GM21576 (cell line): ENCODE measurements at regions not wholly inside any gene's neighbourhood (a gene's known extent, or its start where the extent isn't known, plus 50 kb on each side); places are given as distances from the start of the nearest gene placed in this dataset.
"Not testable (repeated sequence)": the region's sequence is repeated elsewhere in the genome, so short reads cannot be mapped to it uniquely, and the experiment has no call there.

Source experiments
- ATAC-seq: cut with Tn5 transposase; IDR thresholded peaks from one replicate; pipeline ENCODE4 v1.9.1; 2021; ENCODE audit warnings: mild to moderate bottlenecking, moderate library complexity; ENCODE audit not compliant: unreplicated experiment

DNA sequence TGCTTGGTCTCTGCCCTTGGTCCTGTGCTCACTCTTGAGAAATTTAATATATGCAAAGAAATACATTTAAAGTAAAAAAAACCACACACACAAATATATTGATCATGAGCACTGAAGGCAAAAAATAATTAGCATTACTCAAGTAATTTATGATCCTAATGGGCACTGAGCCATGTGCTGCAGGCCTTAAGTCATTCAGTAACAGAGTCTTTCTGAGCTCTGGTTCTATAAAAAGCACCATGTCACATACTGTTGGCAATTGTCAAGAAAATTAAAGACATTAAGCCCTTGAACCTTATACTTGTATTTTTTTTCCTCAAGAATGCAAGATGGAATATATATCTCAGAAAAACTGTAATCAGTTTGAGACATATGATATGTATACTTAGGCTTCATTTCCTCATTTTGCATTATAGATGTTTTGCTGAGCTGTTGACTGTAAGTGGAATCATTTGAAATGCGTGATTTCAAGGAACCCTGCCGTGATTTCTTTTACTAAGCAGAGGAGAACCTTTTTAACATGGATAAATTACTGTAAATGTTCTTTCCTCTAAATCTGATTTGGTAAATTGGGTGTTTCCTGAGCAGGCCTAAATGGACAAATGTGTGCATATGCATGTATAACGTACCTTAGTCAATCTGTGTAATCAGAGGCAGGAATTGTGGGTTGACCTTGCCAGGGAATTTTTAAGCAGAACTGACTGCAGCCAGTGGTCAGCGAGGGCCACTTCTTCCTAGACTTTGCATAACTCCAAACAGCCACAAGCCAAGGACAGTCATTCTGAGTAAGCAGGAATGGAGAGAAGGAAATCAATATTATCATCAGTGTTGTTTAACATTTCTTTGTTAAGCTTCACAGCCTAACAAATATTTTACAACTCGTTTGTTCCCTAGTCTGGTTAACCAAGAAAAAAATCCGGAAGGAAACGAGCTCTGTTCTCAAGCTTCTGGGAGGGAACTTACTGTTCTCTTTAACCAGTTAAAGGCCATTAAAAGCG is 191.5 kb upstream of the ATP5MC3 start:
- ATAC-seq = no peak

DNA sequence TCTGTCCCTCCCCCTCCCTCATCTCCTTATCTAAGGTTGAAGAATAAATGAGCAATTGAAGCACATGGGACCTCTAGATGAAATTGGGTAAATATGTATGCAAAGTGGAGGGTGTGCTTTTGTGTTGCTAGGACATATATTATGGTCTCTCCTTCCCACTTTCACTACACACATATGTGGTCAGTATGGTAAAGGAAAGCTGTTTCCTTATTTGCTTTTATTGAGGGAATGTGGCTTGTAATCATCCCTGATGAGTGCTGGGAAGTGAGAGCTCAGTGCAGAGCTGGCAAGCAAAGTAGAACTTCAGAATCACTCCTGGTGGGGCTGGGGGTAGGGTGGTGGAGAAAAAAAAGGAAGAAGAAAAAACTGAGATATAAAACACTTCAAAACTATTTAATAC is 189.9 kb upstream of the ATP5MC3 start:
- ATAC-seq = no peak

DNA sequence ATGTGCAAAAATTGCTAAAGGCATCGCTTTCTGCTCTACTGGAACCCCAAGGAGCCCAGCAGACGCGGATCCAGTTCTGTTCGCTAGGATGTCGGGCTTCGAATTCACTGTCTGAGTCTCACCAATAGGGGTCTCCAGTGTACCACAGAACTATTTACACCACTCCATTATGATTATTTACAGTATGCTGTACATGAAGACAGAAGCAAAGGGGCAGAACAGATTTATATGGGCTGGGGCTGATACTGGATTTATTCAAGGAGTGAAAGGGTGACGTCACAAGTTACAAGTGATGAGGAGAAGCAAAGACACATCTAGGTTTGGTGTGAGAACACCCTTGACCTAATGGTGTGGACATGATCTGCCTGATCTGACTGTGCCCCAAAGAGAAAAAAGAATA is 185.3 kb upstream of the ATP5MC3 start:
- ATAC-seq = peak; percentile 71

DNA sequence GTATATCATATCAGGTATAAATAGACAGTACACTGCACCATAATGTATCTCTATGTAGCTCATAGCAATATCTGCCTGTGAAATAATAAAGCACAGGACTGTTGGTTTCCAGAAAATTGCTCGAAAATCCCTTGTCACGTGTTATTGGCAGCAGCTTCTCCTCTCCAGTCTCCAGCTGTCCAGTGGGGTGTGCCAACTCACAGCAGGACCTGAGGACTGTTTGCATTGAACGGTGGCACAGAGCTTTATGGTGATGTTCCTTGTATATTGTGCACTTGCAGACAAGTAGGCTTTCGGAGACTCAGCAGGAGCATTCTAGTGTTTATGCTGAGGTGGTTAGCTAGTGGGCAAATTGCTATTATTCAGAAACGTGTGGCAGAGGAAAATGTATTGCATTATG is 182.2 kb upstream of the ATP5MC3 start:
- no peak for ATAC-seq

DNA sequence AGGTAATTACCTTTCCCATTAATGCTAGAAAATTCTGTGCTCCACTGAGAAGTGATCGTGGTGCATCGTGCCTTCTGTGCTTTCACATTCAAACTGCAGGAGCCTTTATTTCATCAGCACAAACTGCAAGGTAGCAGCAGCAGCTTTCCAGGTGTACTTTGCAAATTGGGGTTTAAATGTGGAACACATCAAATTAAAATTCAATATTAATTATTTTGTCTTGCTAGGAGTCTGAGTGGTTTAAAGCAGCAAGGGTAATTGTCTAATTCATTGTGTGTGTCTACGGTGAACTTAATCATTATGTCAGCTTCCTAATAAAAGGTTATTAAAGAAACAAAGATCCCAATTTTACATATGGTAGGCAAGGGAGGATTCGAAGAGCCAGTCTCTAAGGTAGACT is 180.8 kb upstream of the ATP5MC3 start:
- ATAC-seq = no peak

DNA sequence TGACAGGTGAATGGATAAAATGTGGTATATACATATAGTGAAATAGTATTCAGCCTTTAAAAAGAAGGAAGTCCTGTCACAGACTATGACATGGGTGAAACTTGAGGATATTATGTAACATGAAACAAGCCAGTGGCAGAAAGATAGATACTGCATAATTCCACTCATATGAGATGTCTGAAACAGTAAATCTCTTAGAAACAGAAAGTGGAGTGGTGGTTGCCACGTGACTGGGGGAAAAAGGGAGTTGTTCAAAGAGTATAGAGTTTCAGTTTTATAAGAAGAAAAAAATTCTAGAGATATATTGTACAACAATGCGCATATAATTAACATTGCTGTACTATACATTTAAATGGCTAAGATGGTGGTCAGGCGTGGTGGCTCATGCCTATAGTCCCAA is 178.2 kb upstream of the ATP5MC3 start:
- no peak for ATAC-seq

DNA sequence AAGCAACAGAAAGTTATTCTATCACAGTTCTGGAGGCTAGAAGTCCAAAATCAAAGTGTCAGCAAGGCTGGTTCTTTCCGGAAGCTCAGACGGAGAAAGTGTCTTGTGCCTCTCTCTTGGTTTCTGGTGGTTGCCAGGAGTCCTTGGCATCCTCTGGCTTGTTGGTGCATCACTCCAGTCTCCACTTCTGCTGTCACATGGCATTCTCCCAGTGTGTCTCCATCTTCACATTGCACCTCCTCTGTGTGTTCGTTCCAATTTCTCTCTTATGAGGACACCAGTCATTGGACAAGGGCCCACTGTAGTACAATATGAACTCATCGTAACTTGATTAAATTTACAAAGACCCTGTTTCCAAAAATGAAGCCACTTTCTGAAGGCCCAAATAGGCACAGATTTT is 175.4 kb upstream of the ATP5MC3 start:
- ATAC-seq = no peak

DNA sequence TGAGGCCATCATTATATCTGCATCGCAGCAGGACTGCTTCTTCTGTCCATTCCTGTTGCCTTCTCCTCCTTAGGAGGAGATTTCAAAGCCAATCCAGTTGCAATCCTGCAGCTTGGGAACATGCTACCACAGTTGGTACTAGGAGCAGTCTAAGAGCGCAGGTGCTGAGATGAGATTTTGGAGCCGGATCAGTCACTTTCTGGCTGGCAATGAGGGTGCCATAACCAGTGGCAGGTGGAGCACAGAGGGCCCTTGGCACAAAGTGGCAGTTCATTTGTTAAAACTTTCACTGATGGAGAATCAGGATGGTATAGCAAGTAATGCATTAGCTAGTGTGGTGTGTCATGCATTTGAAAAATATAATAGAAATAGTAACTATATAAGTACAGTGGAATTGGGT is 173.7 kb upstream of the ATP5MC3 start:
- no peak for ATAC-seq

DNA sequence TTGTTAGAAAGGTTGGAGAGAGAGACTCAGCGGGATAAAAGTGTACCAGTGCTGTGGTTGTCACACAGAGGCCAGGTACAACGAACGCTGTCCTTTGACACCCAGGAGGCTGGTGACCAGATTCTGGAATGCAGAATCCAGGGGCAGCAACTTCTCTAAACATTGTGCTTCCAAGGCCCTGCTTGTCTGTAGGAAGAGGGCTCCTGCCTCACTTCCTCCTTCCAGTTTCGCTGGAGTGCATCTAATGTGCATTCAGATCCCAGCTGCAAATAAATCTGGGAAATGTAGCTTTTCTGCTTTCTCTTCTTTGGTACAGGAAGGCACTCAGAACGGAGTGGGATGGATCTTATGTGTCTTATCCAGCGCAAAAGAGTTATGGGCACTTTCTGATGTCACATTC is 171.8 kb upstream of the ATP5MC3 start:
- no peak for ATAC-seq

DNA sequence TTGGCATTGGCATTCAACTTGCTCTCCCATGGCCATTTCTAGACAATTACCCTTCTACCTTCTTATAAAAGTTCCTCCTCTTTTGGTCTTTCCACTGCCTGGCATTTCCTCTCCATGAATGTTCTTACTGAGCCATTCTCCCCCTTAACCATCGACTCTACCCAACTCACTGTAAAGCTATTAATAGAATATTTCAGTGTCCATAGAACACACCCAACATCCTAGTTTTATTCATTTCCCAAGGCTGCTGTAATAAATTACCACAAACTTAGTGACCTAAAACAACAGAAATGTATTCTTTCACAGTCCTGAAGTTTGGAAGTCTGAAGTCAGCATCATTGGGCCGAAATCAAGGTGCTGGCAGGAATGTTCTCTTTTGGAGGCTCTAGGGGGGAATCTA is 170.0 kb upstream of the ATP5MC3 start:
- no peak for ATAC-seq

DNA sequence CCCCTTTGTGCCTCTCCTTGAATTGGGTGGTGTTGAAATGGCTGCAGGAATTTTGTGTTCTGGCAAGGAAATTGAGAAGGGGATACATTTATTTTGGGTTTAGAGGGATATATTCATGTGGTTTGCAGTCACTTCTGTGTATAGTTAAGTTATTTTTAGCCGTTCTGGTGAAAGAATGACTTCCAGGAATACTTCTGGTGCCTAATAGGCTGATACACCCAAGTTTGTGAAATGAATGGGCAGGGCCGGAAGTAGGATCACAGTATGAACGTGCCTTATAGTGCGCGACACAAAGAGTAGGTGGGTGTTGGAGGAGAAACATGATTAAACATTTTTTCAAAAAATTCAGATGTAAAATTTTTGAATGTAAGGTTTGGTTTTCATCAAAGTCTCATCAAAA is 168.6 kb upstream of the ATP5MC3 start:
- ATAC-seq = no peak

DNA sequence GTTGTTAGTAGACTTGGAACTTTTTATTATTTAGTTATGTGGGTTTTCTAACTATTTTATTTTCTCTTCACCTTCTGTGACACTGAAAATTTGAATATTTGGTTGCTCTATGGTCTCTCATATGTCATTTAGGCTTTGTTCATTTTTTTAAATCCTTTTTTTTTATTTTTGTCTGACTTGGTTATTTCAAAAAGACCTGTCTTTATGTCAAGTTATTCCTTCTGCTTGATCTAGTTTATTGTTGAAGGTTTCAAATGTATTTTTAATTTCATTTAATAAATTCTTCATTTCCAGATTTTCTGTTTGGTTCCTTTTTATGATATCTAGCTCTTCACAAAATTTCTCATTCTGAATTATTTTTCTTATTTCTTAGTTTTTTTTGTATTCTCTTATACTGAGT is 160.6 kb upstream of the ATP5MC3 start:
- ATAC-seq = no peak

DNA sequence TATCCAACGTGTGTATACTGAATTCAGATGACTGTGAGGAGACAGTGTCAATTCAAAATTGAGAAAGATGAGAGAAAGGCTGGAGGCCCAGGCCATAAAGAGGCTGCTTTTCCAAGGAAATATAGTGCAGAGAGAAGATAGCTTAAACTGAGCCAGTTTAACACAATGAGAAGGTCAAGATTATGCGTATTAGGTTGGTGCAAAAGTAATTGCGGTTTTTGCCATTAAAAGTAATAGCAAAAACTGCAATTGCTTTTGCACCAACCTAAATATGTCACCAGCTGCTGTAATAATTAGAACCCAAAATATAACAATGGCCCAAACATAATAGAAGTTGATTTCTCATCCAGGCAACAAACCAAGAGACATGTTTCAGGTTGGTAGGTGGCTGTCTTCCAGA is 148.7 kb upstream of the ATP5MC3 start:
- ATAC-seq = no peak

DNA sequence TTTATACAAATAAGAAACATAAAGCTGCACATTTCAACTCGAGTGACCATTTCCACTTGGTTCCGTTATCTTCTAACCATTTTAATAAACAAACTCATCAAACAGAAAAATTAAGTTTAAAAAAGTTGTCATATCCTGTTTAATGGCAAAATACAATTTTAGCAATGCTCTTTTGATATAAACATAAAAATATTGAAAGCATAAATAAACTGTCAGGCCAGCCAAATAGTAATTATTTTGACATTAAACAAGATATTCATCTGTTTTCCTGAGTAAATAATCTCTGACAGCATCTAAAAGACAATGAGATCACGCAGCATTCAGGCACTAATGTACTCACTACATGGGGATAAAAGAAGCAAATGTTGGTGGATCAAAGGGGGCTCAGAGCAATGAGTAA is 145.3 kb upstream of the ATP5MC3 start:
- no peak for ATAC-seq

DNA sequence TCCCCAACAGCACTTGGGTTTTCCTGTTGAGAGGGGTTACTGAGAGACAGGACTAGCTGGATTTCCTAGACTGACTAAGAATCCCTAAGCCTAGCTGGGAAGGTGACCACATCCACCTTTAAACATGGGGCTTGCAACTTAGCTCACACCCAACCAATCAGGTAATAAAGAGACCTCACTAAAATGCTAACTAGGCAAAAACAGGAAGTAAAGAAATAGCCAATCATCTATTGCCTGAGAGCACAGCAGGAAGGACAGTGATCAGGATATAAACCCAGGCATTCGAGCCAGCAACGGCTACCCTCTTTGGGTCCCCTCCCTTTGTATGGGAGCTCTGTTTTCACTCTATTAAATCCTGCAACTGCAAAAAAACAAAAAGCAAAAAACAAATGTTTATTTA is 144.7 kb upstream of the ATP5MC3 start:
- not testable (repeated sequence) for ATAC-seq

DNA sequence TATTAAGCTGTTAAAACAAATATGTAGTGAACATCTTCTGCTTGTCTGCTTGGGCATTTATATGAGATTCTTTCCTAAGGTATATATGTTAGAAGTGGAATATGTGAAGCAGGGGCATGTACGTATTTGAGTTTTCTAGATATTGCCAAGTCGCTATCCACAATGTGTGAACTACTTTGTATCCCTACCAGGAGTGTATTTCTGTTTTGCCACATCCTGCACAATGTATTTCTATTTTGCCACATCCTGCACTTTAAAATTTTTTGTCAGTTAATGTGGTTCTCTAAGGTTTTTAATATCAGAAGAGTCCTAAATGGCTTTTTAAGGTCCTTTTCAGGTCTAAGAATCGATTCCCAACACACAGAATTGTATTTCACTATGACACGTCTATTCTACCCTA is 141.7 kb upstream of the ATP5MC3 start:
- no peak for ATAC-seq

DNA sequence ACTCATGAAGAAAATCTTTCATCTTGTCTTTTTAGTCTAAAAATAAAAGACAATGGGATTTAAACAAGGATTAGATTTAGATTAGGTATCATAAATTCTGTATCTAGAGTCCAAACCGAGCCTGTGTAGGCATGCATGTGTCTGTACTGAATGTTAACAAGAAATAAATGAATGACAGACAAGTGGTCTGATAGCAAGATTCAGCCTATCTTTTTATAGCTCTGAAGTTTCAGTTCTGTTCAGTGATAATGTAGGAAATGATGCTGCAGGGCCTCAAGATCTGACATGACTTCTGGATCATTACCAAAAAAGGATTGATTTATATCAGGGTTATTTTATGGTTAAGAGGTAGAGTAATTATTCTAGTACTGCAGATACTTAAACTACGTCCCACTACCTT is 137.0 kb upstream of the ATP5MC3 start:
- no peak for ATAC-seq

DNA sequence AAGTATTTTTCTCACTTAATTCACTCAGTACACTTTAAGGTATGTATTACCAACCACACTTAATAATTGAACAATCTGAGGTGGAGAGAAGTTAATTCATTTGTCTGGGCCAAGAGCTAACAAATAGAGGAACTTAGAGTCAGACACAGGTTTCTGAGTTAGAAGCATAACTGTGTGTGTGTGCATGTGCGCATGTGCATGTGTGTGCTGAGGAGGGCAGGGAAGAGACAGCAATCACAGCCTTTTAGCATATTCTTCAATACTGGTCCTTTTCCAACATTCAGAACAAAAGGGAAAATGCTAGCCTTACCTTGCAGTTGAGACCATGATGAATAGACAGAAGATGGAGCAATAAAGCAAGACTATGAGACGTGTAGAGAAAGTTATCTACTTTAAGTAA is 136.2 kb upstream of the ATP5MC3 start:
- ATAC-seq = no peak

DNA sequence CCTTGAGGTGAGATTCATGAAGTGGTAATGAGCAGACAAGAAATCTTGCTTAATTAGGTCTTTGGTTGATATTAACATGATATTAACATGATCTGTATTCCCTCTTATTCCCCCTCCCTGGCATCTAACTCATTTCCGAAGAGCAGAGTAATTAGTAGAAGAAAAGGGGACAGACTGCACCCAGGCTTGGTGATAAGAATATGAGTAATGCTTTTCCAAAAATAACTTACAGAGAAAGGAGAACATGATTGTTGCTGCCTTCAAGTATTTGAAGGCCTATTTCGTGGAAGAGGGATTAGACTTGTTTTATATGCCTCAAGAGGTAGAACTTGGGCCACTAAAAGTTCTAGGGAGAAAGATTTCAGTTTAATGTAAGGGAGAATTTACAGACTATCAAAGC is 130.6 kb upstream of the ATP5MC3 start:
- ATAC-seq = no peak

DNA sequence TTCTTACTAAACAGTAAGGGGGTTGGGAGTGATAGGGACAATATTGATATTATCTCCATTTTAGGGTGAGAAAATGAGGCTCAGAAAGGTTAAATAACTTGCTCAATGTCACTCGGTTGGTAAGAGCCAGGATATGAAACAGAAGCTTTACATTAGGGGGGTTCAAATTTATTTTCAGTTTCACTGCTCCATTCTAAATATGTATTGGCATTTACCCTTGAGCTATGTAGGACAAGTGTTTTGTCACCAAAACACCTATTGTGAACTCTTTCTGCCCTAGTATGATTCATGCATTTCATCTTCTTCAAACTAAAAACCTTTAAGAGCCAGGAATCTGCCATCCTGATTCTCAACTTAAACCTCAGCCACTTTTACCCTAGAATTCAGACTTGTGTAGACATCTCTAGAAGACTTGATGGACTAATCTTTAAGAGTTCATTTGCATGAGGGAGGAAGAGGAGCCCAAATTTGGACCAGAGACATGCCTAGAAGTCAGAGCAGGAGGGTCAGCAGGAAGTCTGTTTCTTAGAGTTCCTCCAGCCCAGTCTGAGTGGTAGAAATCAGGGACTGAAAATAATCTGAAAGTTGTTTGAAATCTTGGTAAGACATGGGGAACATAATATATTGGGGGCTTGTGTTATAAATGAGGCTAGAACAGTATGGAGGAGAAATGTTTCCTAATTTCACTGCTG is 129.4 kb upstream of the ATP5MC3 start:
- no peak for ATAC-seq

DNA sequence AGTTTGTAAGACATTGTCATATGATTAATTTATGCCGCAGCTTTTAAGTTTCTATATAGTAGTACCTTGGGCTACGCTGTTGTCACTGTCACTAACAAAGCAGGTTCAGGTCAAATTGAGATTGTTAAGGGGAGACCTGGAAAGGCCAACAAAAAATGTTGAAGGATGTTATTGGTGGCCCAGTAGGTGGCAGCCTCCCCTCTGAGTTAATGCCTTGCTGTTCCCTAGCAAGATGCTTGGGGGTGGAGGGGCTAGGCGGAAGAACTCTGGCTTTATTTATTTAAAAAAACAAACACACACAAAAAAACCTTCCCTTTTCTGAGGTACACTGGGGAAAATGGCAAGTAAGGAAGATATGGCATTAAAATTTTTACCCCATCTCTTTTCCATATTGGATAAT is 128.3 kb upstream of the ATP5MC3 start:
- no peak for ATAC-seq

DNA sequence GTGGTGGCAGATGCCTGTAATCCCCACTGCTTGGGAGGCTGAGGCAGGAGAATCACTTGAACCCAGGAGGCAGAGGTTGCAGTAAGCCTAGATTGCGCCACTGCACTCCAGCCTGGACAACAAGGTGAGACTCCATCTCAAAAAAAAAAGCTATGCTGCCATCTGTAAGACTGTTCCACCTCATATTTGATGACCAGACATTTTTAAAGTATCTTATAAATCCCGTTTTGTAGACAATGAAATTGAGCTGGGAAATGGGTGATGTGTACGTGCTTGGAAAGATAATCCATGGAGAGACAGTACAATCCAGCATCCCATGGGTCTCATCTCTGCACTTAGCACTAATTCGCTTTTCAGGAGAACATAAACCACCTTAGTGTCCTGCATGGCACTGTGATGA is 126.5 kb upstream of the ATP5MC3 start:
- no peak for ATAC-seq
